OCI-LY1 (cell line): ENCODE measurements at regions not wholly inside any gene's neighbourhood (a gene's known extent, or its start where the extent isn't known, plus 50 kb on each side); places are given as distances from the start of the nearest gene placed in this dataset.

ENCODE experiments used
- CTCF ChIP-seq: fragments of 200-600 bp; sonication (generic), shearing (Covaris generic); IDR thresholded peaks from 2 replicates; pipeline ENCODE4 v1.5.1; 2017; ENCODE audit warnings: mild to moderate bottlenecking, antibody characterized with exemption, low read length, moderate library complexity, mixed read lengths
- EZH2 ChIP-seq: fragments of 200-600 bp; sonication (generic), shearing (Covaris generic); IDR thresholded peaks from 2 replicates; pipeline ENCODE4 v1.8.0; 2017; ENCODE audit warnings: borderline replicate concordance, mixed run types, mild to moderate bottlenecking, antibody characterized with exemption, low read length, moderate library complexity, mixed read lengths

- TF ChIP-seq CTCF (no peak), EZH2 (no peak)
Measured at GRCh38 chrX:925094-925493, 287.4 kb downstream of the CRLF2 start.
